ENCODE measurements at regions not wholly inside any gene's neighbourhood (a gene's known extent, or its start where the extent isn't known, plus 50 kb on each side); places are given as distances from the start of the nearest gene placed in this dataset.
"Not testable (repeated sequence)": the region's sequence is repeated elsewhere in the genome, so short reads cannot be mapped to it uniquely, and the experiment has no call there.

GRCh38 chr2:66634784-66635183, 199.9 kb downstream of the MEIS1 start:
- Mint-ChIP-seq H3K9me3 (ENCODE audit: insufficient read depth) (no peaks in the 10 kb centered on the region), H3K27me3 (no peaks in the 10 kb centered on the region), H3K4me1 (no peaks in the 10 kb centered on the region), H3K4me3 (no peak overlapping the region), H3K27ac (no peak overlapping the region)
- Histone ChIP-seq H3K27me3 (replicated peaks in 1 of 4; ENCODE audit: control extremely low read depth in 1 of 4, control insufficient read depth in 3 of 4, insufficient read depth in 4 of 4, low read length in 3 of 4) (no peaks in the 10 kb centered on the region), H3K9me3 (ENCODE audit: control extremely low read depth in 1 of 3, control insufficient read depth in 2 of 3, insufficient read depth in 1 of 3, low read length in 2 of 3) (peaks cover 0 to 4% (median 2%) of the 10 kb centered on the region in 3 donors), H4K20me1 (ENCODE audit: control insufficient read depth, insufficient read depth, low read length, poor library complexity, severe bottlenecking) (no peaks in the 10 kb centered on the region), H3K9ac (ENCODE audit: low read length) (no peak overlapping the region), H3K4me3 (ENCODE audit: control extremely low read depth in 1 of 5, extremely low read depth in 1 of 5, insufficient read depth in 1 of 5, low read depth in 2 of 5, low read length in 4 of 5) (no peak overlapping the region), H3K79me2 (ENCODE audit: control insufficient read depth, insufficient read depth, low read length) (no peaks in the 10 kb centered on the region), H2AFZ (ENCODE audit: insufficient read depth, low read depth, low read length, poor library complexity, severe bottlenecking) (no peak overlapping the region), H3K27ac (ENCODE audit: low read length in 2 of 2) (no peak overlapping the region), H3K36me3 (replicated peaks in 1 of 2; ENCODE audit: control extremely low read depth in 1 of 2, control insufficient read depth in 1 of 2, extremely low read depth in 1 of 2, insufficient read depth in 2 of 2, low read length in 1 of 2) (no peaks in the 10 kb centered on the region), H3K4me2 (replicated peaks; ENCODE audit: low read depth, low read length, poor library complexity, severe bottlenecking) (no peak overlapping the region), H3K4me1 (ENCODE audit: control insufficient read depth in 2 of 2, insufficient read depth in 2 of 2, low read length in 2 of 2) (no peaks in the 10 kb centered on the region)
- no peak for TF ChIP-seq EZH2 (IDR thresholded peaks at IDR 0.05; ENCODE audit: borderline replicate concordance, insufficient read depth, low read depth, low read length, poor library complexity, severe bottlenecking)
- no peak for TF ChIP-seq CTCF (IDR thresholded peaks at IDR 0.05)
- intact Hi-C loops (cut with micrococcal nuclease) = no loop called here
- CTCF ChIA-PET = no interaction called here
- POLR2A ChIA-PET = interaction anchor here (0.6 kb wide), 1 partner anchor 823 kb away, joined by 5 read pairs; no protein-coding TSS in a partner anchor
- no peak for DNase-seq
- ATAC-seq (ENCODE audit: low read depth) = no peak

GRCh38 chr2:66641685-66642084, 206.8 kb downstream of the MEIS1 start:
- Histone ChIP-seq H3K27ac (ENCODE audit: low read length in 2 of 2) (no peak overlapping the region), H3K9ac (ENCODE audit: low read length) (no peak overlapping the region), H3K4me2 (replicated peaks; ENCODE audit: low read depth, low read length, poor library complexity, severe bottlenecking) (no peak overlapping the region), H4K20me1 (ENCODE audit: control insufficient read depth, insufficient read depth, low read length, poor library complexity, severe bottlenecking) (no peaks in the 10 kb centered on the region), H3K9me3 (ENCODE audit: control extremely low read depth in 1 of 3, control insufficient read depth in 2 of 3, insufficient read depth in 1 of 3, low read length in 2 of 3) (no peaks in the 10 kb centered on the region), H3K4me3 (ENCODE audit: control extremely low read depth in 1 of 5, extremely low read depth in 1 of 5, insufficient read depth in 1 of 5, low read depth in 2 of 5, low read length in 4 of 5) (no peak overlapping the region), H3K36me3 (replicated peaks in 1 of 2; ENCODE audit: control extremely low read depth in 1 of 2, control insufficient read depth in 1 of 2, extremely low read depth in 1 of 2, insufficient read depth in 2 of 2, low read length in 1 of 2) (no peaks in the 10 kb centered on the region), H2AFZ (ENCODE audit: insufficient read depth, low read depth, low read length, poor library complexity, severe bottlenecking) (no peak overlapping the region), H3K27me3 (replicated peaks in 1 of 4; ENCODE audit: control extremely low read depth in 1 of 4, control insufficient read depth in 3 of 4, insufficient read depth in 4 of 4, low read length in 3 of 4) (no peaks in the 10 kb centered on the region), H3K4me1 (ENCODE audit: control insufficient read depth in 2 of 2, insufficient read depth in 2 of 2, low read length in 2 of 2) (no peaks in the 10 kb centered on the region), H3K79me2 (ENCODE audit: control insufficient read depth, insufficient read depth, low read length) (no peaks in the 10 kb centered on the region)
- no peak overlapping the region for H3K4me3 Mint-ChIP-seq
- H3K27ac Mint-ChIP-seq = no peak overlapping the region
- no peaks in the 10 kb centered on the region for H3K9me3 Mint-ChIP-seq (ENCODE audit: insufficient read depth)
- H3K4me1 Mint-ChIP-seq = no peaks in the 10 kb centered on the region
- CTCF ChIA-PET = no interaction called here
- no peaks in the 10 kb centered on the region for H3K27me3 Mint-ChIP-seq
- POLR2A ChIA-PET = no interaction called here
- 100% methylated on average over 1 of the region's 6 CpGs for WGBS (ENCODE audit: insufficient coverage)
- DNase-seq (no peak), ATAC-seq (ENCODE audit: low read depth) (no peak)
- TF ChIP-seq EZH2 (IDR thresholded peaks at IDR 0.05; ENCODE audit: borderline replicate concordance, insufficient read depth, low read depth, low read length, poor library complexity, severe bottlenecking) (no peak), CTCF (IDR thresholded peaks at IDR 0.05) (no peak)
- intact Hi-C loops (cut with micrococcal nuclease) = no loop called here

- H3K27me3 ChIP-seq (replicated peaks in 1 of 4; ENCODE audit: control extremely low read depth in 1 of 4, control insufficient read depth in 3 of 4, insufficient read depth in 4 of 4, low read length in 3 of 4); H2AFZ ChIP-seq (ENCODE audit: insufficient read depth, low read depth, low read length, poor library complexity, severe bottlenecking); H3K27ac ChIP-seq (ENCODE audit: low read length in 2 of 2); CTCF ChIA-PET; H3K4me1 ChIP-seq (ENCODE audit: control insufficient read depth in 2 of 2, insufficient read depth in 2 of 2, low read length in 2 of 2); intact Hi-C loops (cut with micrococcal nuclease); H3K4me3 ChIP-seq (ENCODE audit: control extremely low read depth in 1 of 5, extremely low read depth in 1 of 5, insufficient read depth in 1 of 5, low read depth in 2 of 5, low read length in 4 of 5); H3K36me3 ChIP-seq (replicated peaks in 1 of 2; ENCODE audit: control extremely low read depth in 1 of 2, control insufficient read depth in 1 of 2, extremely low read depth in 1 of 2, insufficient read depth in 2 of 2, low read length in 1 of 2); H3K27me3 Mint-ChIP-seq; H3K4me3 Mint-ChIP-seq; H3K4me1 Mint-ChIP-seq; DNase-seq; ATAC-seq (ENCODE audit: low read depth); H3K9me3 Mint-ChIP-seq (ENCODE audit: insufficient read depth); POLR2A ChIA-PET; H3K27ac Mint-ChIP-seq; H3K9ac ChIP-seq (ENCODE audit: low read length); H4K20me1 ChIP-seq (ENCODE audit: control insufficient read depth, insufficient read depth, low read length, poor library complexity, severe bottlenecking); H3K9me3 ChIP-seq (ENCODE audit: control extremely low read depth in 1 of 3, control insufficient read depth in 2 of 3, insufficient read depth in 1 of 3, low read length in 2 of 3); H3K79me2 ChIP-seq (ENCODE audit: control insufficient read depth, insufficient read depth, low read length); H3K4me2 ChIP-seq (replicated peaks; ENCODE audit: low read depth, low read length, poor library complexity, severe bottlenecking): not testable (repeated sequence)
- 91% methylated on average over 10 of the region's 12 CpGs for whole genome bisulfite sequencing (ENCODE audit: insufficient coverage)
Observed at GRCh38 chr2:66648081-66648480, 213.2 kb downstream of the MEIS1 start.
